Mammary epithelial cell (primary cell): ENCODE measurements at regions not wholly inside any gene's neighbourhood (a gene's known extent, or its start where the extent isn't known, plus 50 kb on each side); places are given as distances from the start of the nearest gene placed in this dataset.

Experiments used
- EZH2 ChIP-seq: IDR thresholded peaks from 2 replicates; pipeline ENCODE4 v1.6.1; 2012; ENCODE audit warnings: low read length, inconsistent platforms, borderline replicate concordance
- TF ChIP-seq, protein P1 (sequence below), 2 donors: IDR thresholded peaks in 1 of 2; conservative IDR thresholded peaks in 1 of 2; 2 replicates each; pipeline ENCODE4 v1.5.1; 2011 to 2012; ENCODE audit warnings: inconsistent platforms in 2 of 2, low read length in 2 of 2, mild to moderate bottlenecking in 2 of 2, control low read depth in 1 of 2, low read depth in 1 of 2; ENCODE audit not compliant: insufficient read depth in 1 of 2; ENCODE audit errors: extremely low read depth in 1 of 2

DNA sequence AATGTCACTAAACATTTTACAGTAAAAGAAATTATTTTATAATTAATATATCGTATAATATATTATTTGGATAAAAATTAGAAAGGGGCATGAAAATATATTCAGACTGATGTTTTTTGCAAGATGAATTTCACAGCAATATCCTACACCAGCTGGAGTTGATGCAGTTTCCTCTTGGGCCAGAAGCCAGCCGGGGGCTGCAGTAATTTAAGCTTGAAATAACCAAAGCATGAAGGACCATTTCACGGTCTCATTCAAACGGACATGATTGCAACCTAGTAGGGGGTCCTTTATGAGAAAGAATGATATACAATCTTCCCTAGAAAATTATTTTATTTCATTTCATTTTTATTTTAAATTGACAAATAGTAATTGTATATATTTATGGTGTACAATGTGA, 797.2 kb upstream of the PCDH9 start:
- TF ChIP-seq, protein P1, sequence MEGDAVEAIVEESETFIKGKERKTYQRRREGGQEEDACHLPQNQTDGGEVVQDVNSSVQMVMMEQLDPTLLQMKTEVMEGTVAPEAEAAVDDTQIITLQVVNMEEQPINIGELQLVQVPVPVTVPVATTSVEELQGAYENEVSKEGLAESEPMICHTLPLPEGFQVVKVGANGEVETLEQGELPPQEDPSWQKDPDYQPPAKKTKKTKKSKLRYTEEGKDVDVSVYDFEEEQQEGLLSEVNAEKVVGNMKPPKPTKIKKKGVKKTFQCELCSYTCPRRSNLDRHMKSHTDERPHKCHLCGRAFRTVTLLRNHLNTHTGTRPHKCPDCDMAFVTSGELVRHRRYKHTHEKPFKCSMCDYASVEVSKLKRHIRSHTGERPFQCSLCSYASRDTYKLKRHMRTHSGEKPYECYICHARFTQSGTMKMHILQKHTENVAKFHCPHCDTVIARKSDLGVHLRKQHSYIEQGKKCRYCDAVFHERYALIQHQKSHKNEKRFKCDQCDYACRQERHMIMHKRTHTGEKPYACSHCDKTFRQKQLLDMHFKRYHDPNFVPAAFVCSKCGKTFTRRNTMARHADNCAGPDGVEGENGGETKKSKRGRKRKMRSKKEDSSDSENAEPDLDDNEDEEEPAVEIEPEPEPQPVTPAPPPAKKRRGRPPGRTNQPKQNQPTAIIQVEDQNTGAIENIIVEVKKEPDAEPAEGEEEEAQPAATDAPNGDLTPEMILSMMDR (conservative IDR thresholded peaks at IDR 0.05 in 1 of 2, IDR thresholded peaks at IDR 0.05 in 1 of 2; ENCODE audit: extremely low read depth in 1 of 2, insufficient read depth in 1 of 2, low read depth in 1 of 2, low read length in 2 of 2) = no peak
- no peak for TF ChIP-seq EZH2
